ENCODE measurements at regions not wholly inside any gene's neighbourhood (a gene's known extent, or its start where the extent isn't known, plus 50 kb on each side); places are given as distances from the start of the nearest gene placed in this dataset.

DNA sequence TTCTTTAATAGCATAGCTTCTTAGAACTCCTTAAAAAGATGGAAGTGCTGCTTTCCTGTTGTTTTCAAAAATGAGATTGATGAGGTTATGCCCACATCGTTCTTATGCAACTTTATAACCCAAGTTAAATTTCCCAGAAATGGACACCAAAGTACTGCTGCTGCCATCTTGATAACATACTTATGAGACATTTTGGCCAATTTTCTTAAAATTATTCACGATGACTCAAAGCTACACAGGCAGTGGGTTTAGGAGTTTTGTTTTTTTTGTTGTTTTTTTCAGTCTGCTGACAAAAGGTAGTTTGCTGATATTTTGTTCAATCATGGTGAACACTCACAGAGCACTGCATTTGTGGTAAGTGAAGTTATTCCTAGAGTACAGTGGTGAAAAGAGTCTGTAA is 54.9 kb upstream of the RFC3 start:
- WGBS, result 78% methylated on average over 2 of the region's 2 CpGs
- DNase-seq (ENCODE audit: low spot score), result no peak
- H3K9ac ChIP-seq (ENCODE audit: low read depth in 1 of 2, low read length in 2 of 2), result no peak overlapping the region

DNA sequence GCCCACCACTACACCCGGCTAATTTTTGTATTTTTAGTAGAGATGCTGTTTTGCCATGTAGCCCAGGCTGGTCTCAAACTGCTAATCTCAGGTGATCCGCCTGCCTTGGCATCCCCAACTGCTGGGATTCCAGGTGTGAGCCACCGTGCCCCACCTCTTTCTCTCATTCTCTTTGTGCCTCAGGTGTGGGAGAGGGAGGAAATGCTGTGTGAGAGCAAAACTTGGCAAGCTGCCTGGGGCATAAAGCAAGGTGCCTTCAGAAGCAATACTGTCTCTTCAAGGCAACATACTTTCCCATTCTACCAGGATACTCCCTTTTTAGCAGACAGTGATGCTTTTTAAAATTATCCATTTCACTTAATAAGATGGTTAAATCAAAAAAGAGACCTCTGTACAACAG is 53.2 kb upstream of the RFC3 start:
- H3K9me3 ChIP-seq (ENCODE audit: control insufficient read depth in 4 of 4, low read length in 3 of 4), result no peaks in the 10 kb centered on the region
- H3K36me3 ChIP-seq (ENCODE audit: control insufficient read depth in 4 of 4, insufficient read depth in 3 of 4, low read depth in 1 of 4, low read length in 3 of 4), result no peaks in the 10 kb centered on the region
- H3K9ac ChIP-seq (ENCODE audit: low read depth in 1 of 2, low read length in 2 of 2), result no peak overlapping the region
- H3K27ac ChIP-seq (ENCODE audit: low read depth in 1 of 2, low read length in 2 of 2), result no peak overlapping the region
- H3K4me1 ChIP-seq (ENCODE audit: control insufficient read depth in 4 of 4, insufficient read depth in 4 of 4, low read length in 3 of 4), result no peaks in the 10 kb centered on the region
- no peak for DNase-seq (ENCODE audit: low spot score)
- no peaks in the 10 kb centered on the region for H3K27me3 ChIP-seq (ENCODE audit: control insufficient read depth in 4 of 4, insufficient read depth in 4 of 4, low read length in 3 of 4)
- no peak for TF ChIP-seq YY1 (IDR thresholded peaks at IDR 0.05)
- TF ChIP-seq JUND (IDR thresholded peaks at IDR 0.05), result no peak
- H3K4me3 ChIP-seq (ENCODE audit: low read depth in 1 of 3, low read length in 3 of 3), result no peak overlapping the region
- 86% methylated on average over 3 of the region's 3 CpGs for WGBS

More for the DNA sequence above, 54.9 kb upstream of the RFC3 start:
- Histone ChIP-seq H3K4me3 (ENCODE audit: low read depth in 1 of 3, low read length in 3 of 3) (no peak overlapping the region), H3K27ac (ENCODE audit: low read depth in 1 of 2, low read length in 2 of 2) (no peak overlapping the region), H3K27me3 (ENCODE audit: control insufficient read depth in 4 of 4, insufficient read depth in 4 of 4, low read length in 3 of 4) (no peaks in the 10 kb centered on the region), H3K36me3 (ENCODE audit: control insufficient read depth in 4 of 4, insufficient read depth in 3 of 4, low read depth in 1 of 4, low read length in 3 of 4) (no peaks in the 10 kb centered on the region), H3K9me3 (ENCODE audit: control insufficient read depth in 4 of 4, low read length in 3 of 4) (no peaks in the 10 kb centered on the region), H3K4me1 (ENCODE audit: control insufficient read depth in 4 of 4, insufficient read depth in 4 of 4, low read length in 3 of 4) (no peaks in the 10 kb centered on the region)
- no peak for TF ChIP-seq RXRA (IDR thresholded peaks at IDR 0.05)
- TF ChIP-seq EGR1 (IDR thresholded peaks at IDR 0.05; ENCODE audit: low read depth in 2 of 2), result no peak
- TF ChIP-seq SP1 (IDR thresholded peaks at IDR 0.05), result no peak
- TF ChIP-seq, protein P1, sequence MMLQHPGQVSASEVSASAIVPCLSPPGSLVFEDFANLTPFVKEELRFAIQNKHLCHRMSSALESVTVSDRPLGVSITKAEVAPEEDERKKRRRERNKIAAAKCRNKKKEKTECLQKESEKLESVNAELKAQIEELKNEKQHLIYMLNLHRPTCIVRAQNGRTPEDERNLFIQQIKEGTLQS (IDR thresholded peaks at IDR 0.05), result no peak
- no peak for TF ChIP-seq JUND (IDR thresholded peaks at IDR 0.05)
- TF ChIP-seq, protein P2, sequence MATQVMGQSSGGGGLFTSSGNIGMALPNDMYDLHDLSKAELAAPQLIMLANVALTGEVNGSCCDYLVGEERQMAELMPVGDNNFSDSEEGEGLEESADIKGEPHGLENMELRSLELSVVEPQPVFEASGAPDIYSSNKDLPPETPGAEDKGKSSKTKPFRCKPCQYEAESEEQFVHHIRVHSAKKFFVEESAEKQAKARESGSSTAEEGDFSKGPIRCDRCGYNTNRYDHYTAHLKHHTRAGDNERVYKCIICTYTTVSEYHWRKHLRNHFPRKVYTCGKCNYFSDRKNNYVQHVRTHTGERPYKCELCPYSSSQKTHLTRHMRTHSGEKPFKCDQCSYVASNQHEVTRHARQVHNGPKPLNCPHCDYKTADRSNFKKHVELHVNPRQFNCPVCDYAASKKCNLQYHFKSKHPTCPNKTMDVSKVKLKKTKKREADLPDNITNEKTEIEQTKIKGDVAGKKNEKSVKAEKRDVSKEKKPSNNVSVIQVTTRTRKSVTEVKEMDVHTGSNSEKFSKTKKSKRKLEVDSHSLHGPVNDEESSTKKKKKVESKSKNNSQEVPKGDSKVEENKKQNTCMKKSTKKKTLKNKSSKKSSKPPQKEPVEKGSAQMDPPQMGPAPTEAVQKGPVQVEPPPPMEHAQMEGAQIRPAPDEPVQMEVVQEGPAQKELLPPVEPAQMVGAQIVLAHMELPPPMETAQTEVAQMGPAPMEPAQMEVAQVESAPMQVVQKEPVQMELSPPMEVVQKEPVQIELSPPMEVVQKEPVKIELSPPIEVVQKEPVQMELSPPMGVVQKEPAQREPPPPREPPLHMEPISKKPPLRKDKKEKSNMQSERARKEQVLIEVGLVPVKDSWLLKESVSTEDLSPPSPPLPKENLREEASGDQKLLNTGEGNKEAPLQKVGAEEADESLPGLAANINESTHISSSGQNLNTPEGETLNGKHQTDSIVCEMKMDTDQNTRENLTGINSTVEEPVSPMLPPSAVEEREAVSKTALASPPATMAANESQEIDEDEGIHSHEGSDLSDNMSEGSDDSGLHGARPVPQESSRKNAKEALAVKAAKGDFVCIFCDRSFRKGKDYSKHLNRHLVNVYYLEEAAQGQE (IDR thresholded peaks at IDR 0.05), result no peak
- TF ChIP-seq, protein P3, sequence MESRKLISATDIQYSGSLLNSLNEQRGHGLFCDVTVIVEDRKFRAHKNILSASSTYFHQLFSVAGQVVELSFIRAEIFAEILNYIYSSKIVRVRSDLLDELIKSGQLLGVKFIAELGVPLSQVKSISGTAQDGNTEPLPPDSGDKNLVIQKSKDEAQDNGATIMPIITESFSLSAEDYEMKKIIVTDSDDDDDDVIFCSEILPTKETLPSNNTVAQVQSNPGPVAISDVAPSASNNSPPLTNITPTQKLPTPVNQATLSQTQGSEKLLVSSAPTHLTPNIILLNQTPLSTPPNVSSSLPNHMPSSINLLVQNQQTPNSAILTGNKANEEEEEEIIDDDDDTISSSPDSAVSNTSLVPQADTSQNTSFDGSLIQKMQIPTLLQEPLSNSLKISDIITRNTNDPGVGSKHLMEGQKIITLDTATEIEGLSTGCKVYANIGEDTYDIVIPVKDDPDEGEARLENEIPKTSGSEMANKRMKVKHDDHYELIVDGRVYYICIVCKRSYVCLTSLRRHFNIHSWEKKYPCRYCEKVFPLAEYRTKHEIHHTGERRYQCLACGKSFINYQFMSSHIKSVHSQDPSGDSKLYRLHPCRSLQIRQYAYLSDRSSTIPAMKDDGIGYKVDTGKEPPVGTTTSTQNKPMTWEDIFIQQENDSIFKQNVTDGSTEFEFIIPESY (IDR thresholded peaks at IDR 0.05), result no peak
- TF ChIP-seq NR2F2 (IDR thresholded peaks at IDR 0.05), result no peak
- TF ChIP-seq HNF4G (IDR thresholded peaks at IDR 0.05), result no peak
- TF ChIP-seq, protein P4, sequence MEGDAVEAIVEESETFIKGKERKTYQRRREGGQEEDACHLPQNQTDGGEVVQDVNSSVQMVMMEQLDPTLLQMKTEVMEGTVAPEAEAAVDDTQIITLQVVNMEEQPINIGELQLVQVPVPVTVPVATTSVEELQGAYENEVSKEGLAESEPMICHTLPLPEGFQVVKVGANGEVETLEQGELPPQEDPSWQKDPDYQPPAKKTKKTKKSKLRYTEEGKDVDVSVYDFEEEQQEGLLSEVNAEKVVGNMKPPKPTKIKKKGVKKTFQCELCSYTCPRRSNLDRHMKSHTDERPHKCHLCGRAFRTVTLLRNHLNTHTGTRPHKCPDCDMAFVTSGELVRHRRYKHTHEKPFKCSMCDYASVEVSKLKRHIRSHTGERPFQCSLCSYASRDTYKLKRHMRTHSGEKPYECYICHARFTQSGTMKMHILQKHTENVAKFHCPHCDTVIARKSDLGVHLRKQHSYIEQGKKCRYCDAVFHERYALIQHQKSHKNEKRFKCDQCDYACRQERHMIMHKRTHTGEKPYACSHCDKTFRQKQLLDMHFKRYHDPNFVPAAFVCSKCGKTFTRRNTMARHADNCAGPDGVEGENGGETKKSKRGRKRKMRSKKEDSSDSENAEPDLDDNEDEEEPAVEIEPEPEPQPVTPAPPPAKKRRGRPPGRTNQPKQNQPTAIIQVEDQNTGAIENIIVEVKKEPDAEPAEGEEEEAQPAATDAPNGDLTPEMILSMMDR (IDR thresholded peaks at IDR 0.05; ENCODE audit: low read depth, low read length, missing input control), result no peak
- TF ChIP-seq, protein P5, sequence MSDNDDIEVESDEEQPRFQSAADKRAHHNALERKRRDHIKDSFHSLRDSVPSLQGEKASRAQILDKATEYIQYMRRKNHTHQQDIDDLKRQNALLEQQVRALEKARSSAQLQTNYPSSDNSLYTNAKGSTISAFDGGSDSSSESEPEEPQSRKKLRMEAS (IDR thresholded peaks at IDR 0.05), result no peak
- no peak for TF ChIP-seq YY1 (IDR thresholded peaks at IDR 0.05)
- TF ChIP-seq TAF1 (conservative IDR thresholded peaks at IDR 0.05), result no peak
- TF ChIP-seq FOXA1 (IDR thresholded peaks at IDR 0.05), result no peak
- TF ChIP-seq FOXA2 (IDR thresholded peaks at IDR 0.05), result no peak
- TF ChIP-seq GABPA (IDR thresholded peaks at IDR 0.05 in 1 of 2, conservative IDR thresholded peaks at IDR 0.05 in 1 of 2), result no peak
- no peak for TF ChIP-seq RAD21 (IDR thresholded peaks at IDR 0.05)
- TF ChIP-seq HNF4A (conservative IDR thresholded peaks at IDR 0.05), result no peak
